Thyroid gland (tissue), 4 donors: ENCODE measurements at regions not wholly inside any gene's neighbourhood (a gene's known extent, or its start where the extent isn't known, plus 50 kb on each side); places are given as distances from the start of the nearest gene placed in this dataset.
"Not testable (repeated sequence)": the region's sequence is repeated elsewhere in the genome, so short reads cannot be mapped to it uniquely, and the experiment has no call there.

Experiments
- CTCF ChIP-seq, 6 experiments: fragments of 200-600 bp in 3 of 6; fragments of 450-650 bp in 3 of 6; sonication (generic) in 3 of 6; IDR thresholded peaks; one replicate each; pipeline ENCODE4 v1.5.1; 2016 to 2019; ENCODE audit warnings: antibody characterized with exemption in 6 of 6, mild to moderate bottlenecking in 2 of 6, inconsistent platforms in 1 of 6, moderate library complexity in 1 of 6
- POLR2A ChIP-seq, 2 donors: fragments of 450-650 bp; IDR thresholded peaks; one replicate each; pipeline ENCODE4 v1.6.1; 2017; ENCODE audit warnings: antibody characterized with exemption in 2 of 2, mild to moderate bottlenecking in 2 of 2, moderate library complexity in 1 of 2

GRCh38 chr9:90536094-90536493 is 106.5 kb downstream of the DIRAS2 start:
- not testable (repeated sequence) for TF ChIP-seq CTCF, POLR2A (IDR thresholded peaks at IDR 0.05)
